ENCODE measurements at regions not wholly inside any gene's neighbourhood (a gene's known extent, or its start where the extent isn't known, plus 50 kb on each side); places are given as distances from the start of the nearest gene placed in this dataset.

GRCh38 chr2:34534341-34534740 lies 935.2 kb upstream of the FAM98A start:
- no peaks in the 10 kb centered on the region for H3K27me3 ChIP-seq
- peaks cover 10% of the 10 kb centered on the region for H3K4me1 Mint-ChIP-seq
- TF ChIP-seq EZH2 (IDR thresholded peaks at IDR 0.05), result no peak
- TF ChIP-seq CTCF (IDR thresholded peaks at IDR 0.05), result no peak
- no peak for TF ChIP-seq EZH2phosphoT487 (IDR thresholded peaks at IDR 0.05)
- H3K9ac ChIP-seq, result no peak overlapping the region
- peak overlapping the region; percentile 59 for H2AFZ ChIP-seq (replicated peaks)
- H4K20me1 ChIP-seq (ENCODE audit: low read depth), result no peaks in the 10 kb centered on the region
- H3K4me2 ChIP-seq, result no peak overlapping the region
- H3K4me1 ChIP-seq, result peaks cover 18% of the 10 kb centered on the region
- no peaks in the 10 kb centered on the region for H3K27me3 Mint-ChIP-seq (ENCODE audit: insufficient read depth, low read depth)
- H3K36me3 Mint-ChIP-seq, result no peaks in the 10 kb centered on the region
- no peak overlapping the region for H3K27ac ChIP-seq
- H3K27ac Mint-ChIP-seq, result no peak overlapping the region
- no peaks in the 10 kb centered on the region for H3K9me3 Mint-ChIP-seq
- H3K36me3 ChIP-seq, result no peaks in the 10 kb centered on the region
- no peaks in the 10 kb centered on the region for H3K79me2 ChIP-seq (ENCODE audit: low read depth)
- no peak overlapping the region for H3K4me3 ChIP-seq
- no peaks in the 10 kb centered on the region for H3F3A ChIP-seq (ENCODE audit: low read depth)
- no peaks in the 10 kb centered on the region for H3K9me3 ChIP-seq (ENCODE audit: low read depth)
- DNase-seq (ENCODE audit: low spot score), result no peak
- no peak overlapping the region for H3K4me3 Mint-ChIP-seq

- Histone ChIP-seq H3F3A (ENCODE audit: low read depth) (no peaks in the 10 kb centered on the region), H3K27me3 (no peaks in the 10 kb centered on the region), H3K4me1 (peaks cover 18% of the 10 kb centered on the region), H3K27ac (no peak overlapping the region), H4K20me1 (ENCODE audit: low read depth) (no peaks in the 10 kb centered on the region), H2AFZ (replicated peaks) (peak overlapping the region; percentile 59), H3K4me2 (no peak overlapping the region), H3K79me2 (ENCODE audit: low read depth) (no peaks in the 10 kb centered on the region), H3K4me3 (no peak overlapping the region), H3K36me3 (no peaks in the 10 kb centered on the region), H3K9ac (no peak overlapping the region), H3K9me3 (ENCODE audit: low read depth) (no peaks in the 10 kb centered on the region)
- Mint-ChIP-seq H3K27me3 (ENCODE audit: insufficient read depth, low read depth) (no peaks in the 10 kb centered on the region), H3K4me1 (peaks cover 10% of the 10 kb centered on the region), H3K27ac (no peak overlapping the region), H3K4me3 (no peak overlapping the region), H3K9me3 (no peaks in the 10 kb centered on the region), H3K36me3 (no peaks in the 10 kb centered on the region)
- no peak for TF ChIP-seq CTCF (IDR thresholded peaks at IDR 0.05)
- no peak for TF ChIP-seq EZH2 (IDR thresholded peaks at IDR 0.05)
- TF ChIP-seq EZH2phosphoT487 (IDR thresholded peaks at IDR 0.05), result no peak
- no peak for DNase-seq (ENCODE audit: low spot score)
Measured at GRCh38 chr2:34533585-34534183, 934.6 kb upstream of the FAM98A start.

DNA sequence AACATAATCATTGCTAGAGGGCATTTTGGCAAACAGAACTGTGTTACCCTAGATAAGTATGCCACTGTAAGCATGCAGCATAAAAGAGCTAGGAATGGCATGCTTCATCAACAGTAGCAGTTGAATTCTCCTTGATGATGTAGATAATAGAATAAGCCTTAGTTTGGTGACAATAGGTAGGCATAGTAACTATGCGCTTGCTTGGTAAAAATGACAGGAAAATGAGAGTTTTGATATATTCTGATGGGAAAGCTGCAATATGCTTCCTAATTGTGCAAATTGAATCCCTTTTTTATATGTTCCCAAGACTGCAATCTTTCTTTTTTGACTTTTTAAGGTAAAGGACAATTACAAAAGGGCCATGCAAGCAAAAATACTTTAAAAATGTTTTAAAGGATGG lies 930.9 kb upstream of the FAM98A start:
- no peak overlapping the region for H2AFZ ChIP-seq (replicated peaks)
- H3K27ac ChIP-seq, result no peak overlapping the region
- no peaks in the 10 kb centered on the region for H3K79me2 ChIP-seq (ENCODE audit: low read depth)
- H4K20me1 ChIP-seq (ENCODE audit: low read depth), result no peaks in the 10 kb centered on the region
- Mint-ChIP-seq H3K4me3 (no peak overlapping the region), H3K4me1 (peaks cover 7% of the 10 kb centered on the region), H3K27me3 (ENCODE audit: insufficient read depth, low read depth) (no peaks in the 10 kb centered on the region), H3K9me3 (no peaks in the 10 kb centered on the region), H3K27ac (no peak overlapping the region), H3K36me3 (no peaks in the 10 kb centered on the region)
- no peaks in the 10 kb centered on the region for H3F3A ChIP-seq (ENCODE audit: low read depth)
- H3K36me3 ChIP-seq, result no peaks in the 10 kb centered on the region
- TF ChIP-seq EZH2 (IDR thresholded peaks at IDR 0.05) (no peak), EZH2phosphoT487 (IDR thresholded peaks at IDR 0.05) (no peak), CTCF (IDR thresholded peaks at IDR 0.05) (no peak)
- peaks cover 15% of the 10 kb centered on the region for H3K4me1 ChIP-seq
- H3K4me3 ChIP-seq, result no peak overlapping the region
- no peak for DNase-seq (ENCODE audit: low spot score)
- H3K27me3 ChIP-seq, result no peaks in the 10 kb centered on the region
- H3K4me2 ChIP-seq, result no peak overlapping the region
- no peak overlapping the region for H3K9ac ChIP-seq
- H3K9me3 ChIP-seq (ENCODE audit: low read depth), result no peaks in the 10 kb centered on the region

Data from neural progenitor cell (in vitro differentiated cells).